ENCODE measurements at regions not wholly inside any gene's neighbourhood (a gene's known extent, or its start where the extent isn't known, plus 50 kb on each side); places are given as distances from the start of the nearest gene placed in this dataset.

DNA sequence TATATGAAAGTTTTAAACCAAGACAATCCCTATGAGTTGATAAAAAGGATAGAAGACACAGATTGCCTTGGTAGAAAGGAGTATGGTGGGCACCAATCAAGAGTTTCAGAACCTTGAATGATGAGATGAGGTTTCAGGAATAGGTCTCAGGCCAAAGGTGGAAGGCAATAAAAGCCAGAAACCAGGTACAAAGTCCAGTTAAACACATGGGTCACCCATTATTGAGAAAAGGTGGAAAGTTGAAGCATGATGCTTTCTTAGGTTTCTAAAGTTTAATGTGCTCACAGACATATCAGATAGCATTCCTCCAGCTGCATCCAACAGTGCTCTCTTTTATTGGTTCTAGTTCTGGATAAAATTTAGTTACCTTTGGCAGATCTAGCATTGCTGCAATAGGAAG, 950.8 kb upstream of the SOX9 start:
- TF ChIP-seq POLR2A (IDR thresholded peaks at IDR 0.05) = no peak
- TF ChIP-seq, protein P1, sequence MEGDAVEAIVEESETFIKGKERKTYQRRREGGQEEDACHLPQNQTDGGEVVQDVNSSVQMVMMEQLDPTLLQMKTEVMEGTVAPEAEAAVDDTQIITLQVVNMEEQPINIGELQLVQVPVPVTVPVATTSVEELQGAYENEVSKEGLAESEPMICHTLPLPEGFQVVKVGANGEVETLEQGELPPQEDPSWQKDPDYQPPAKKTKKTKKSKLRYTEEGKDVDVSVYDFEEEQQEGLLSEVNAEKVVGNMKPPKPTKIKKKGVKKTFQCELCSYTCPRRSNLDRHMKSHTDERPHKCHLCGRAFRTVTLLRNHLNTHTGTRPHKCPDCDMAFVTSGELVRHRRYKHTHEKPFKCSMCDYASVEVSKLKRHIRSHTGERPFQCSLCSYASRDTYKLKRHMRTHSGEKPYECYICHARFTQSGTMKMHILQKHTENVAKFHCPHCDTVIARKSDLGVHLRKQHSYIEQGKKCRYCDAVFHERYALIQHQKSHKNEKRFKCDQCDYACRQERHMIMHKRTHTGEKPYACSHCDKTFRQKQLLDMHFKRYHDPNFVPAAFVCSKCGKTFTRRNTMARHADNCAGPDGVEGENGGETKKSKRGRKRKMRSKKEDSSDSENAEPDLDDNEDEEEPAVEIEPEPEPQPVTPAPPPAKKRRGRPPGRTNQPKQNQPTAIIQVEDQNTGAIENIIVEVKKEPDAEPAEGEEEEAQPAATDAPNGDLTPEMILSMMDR (IDR thresholded peaks at IDR 0.05) = no peak
